ENCODE measurements at regions not wholly inside any gene's neighbourhood (a gene's known extent, or its start where the extent isn't known, plus 50 kb on each side); places are given as distances from the start of the nearest gene placed in this dataset.

DNA sequence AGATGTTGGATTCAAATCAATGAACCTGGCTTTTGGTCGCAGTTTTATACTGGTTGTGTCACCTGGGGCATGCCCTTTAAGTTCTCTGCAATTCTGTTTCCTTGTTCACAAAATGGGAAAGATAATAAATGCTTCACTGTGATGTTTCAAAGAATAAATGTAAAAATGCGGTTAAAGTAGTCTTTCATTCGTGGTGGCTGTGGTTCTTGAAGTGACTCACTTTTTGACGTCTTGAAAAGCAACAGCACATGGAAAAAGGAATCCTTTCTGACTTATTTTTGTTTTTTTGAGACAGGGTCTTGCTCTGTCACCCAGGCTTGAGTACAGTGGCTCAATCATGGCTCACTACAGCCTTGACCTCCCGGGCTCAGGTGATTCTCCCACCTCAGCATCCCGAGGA lies 88.4 kb upstream of the SLIT3 start:
- Histone ChIP-seq H3K4ac (ENCODE audit: low read length) (no peak overlapping the region), H3K23ac (ENCODE audit: low read depth, low read length, poor library complexity) (no peak overlapping the region), H2BK15ac (ENCODE audit: low read length) (no peak overlapping the region), H2AFZ (ENCODE audit: low read length) (no peak overlapping the region), H2BK5ac (ENCODE audit: low read length) (no peak overlapping the region), H3K27me3 (ENCODE audit: control insufficient read depth in 3 of 3, insufficient read depth in 3 of 3, low read depth in 1 of 3, low read length in 3 of 3) (no peaks in the 10 kb centered on the region), H3K36me3 (replicated peaks in 1 of 2; ENCODE audit: control insufficient read depth in 2 of 2, insufficient read depth in 2 of 2, low read length in 2 of 2) (no peaks in the 10 kb centered on the region), H3K9ac (ENCODE audit: low read depth, low read length, poor library complexity) (no peak overlapping the region), H2BK12ac (ENCODE audit: low read length) (no peak overlapping the region), H3K4me3 (ENCODE audit: low read length in 2 of 2) (no peak overlapping the region), H3K27ac (replicated peaks; ENCODE audit: low read length) (no peak overlapping the region), H3K79me1 (ENCODE audit: low read depth, low read length) (no peaks in the 10 kb centered on the region), H3K18ac (ENCODE audit: low read length) (no peak overlapping the region), H2AK5ac (ENCODE audit: low read depth, low read length) (no peak overlapping the region), H3K4me1 (ENCODE audit: control insufficient read depth in 2 of 2, insufficient read depth in 1 of 2, low read depth in 1 of 2, low read length in 2 of 2) (peaks cover 0 to 4% of the 10 kb centered on the region in 2 donors), H2BK120ac (ENCODE audit: low read depth, low read length) (no peak overlapping the region), H3K14ac (ENCODE audit: low read length) (no peak overlapping the region), H3K9me3 (replicated peaks in 1 of 2; ENCODE audit: control insufficient read depth in 2 of 2, insufficient read depth in 1 of 2, low read depth in 1 of 2, low read length in 2 of 2) (no peaks in the 10 kb centered on the region), H4K8ac (ENCODE audit: low read depth, low read length) (no peak overlapping the region), H4K91ac (ENCODE audit: low read depth, low read length, poor library complexity) (no peak overlapping the region), H3K4me2 (ENCODE audit: insufficient read depth, low read length, poor library complexity, severe bottlenecking) (no peak overlapping the region)
- WGBS, 2 donors (ENCODE audit: extremely low coverage in 2 of 2, insufficient read length in 2 of 2, insufficient replicate concordance in 1 of 2) = no CpG with 5 or more reads among the region's 6 CpGs
- no peak for DNase-seq (ENCODE audit: low spot score)

- Histone ChIP-seq H3K4ac (ENCODE audit: low read length) (no peak overlapping the region), H3K9me3 (replicated peaks in 1 of 2; ENCODE audit: control insufficient read depth in 2 of 2, insufficient read depth in 1 of 2, low read depth in 1 of 2, low read length in 2 of 2) (no peaks in the 10 kb centered on the region), H2AK5ac (ENCODE audit: low read depth, low read length) (no peak overlapping the region), H2AFZ (ENCODE audit: low read length) (no peak overlapping the region), H3K27ac (replicated peaks; ENCODE audit: low read length) (no peak overlapping the region), H4K91ac (ENCODE audit: low read depth, low read length, poor library complexity) (no peak overlapping the region), H4K8ac (ENCODE audit: low read depth, low read length) (no peak overlapping the region), H3K79me1 (ENCODE audit: low read depth, low read length) (no peaks in the 10 kb centered on the region), H2BK120ac (ENCODE audit: low read depth, low read length) (no peak overlapping the region), H3K14ac (ENCODE audit: low read length) (no peak overlapping the region), H3K27me3 (ENCODE audit: control insufficient read depth in 3 of 3, insufficient read depth in 3 of 3, low read depth in 1 of 3, low read length in 3 of 3) (no peaks in the 10 kb centered on the region), H3K4me2 (ENCODE audit: insufficient read depth, low read length, poor library complexity, severe bottlenecking) (no peak overlapping the region), H3K9ac (ENCODE audit: low read depth, low read length, poor library complexity) (no peak overlapping the region), H3K18ac (ENCODE audit: low read length) (no peak overlapping the region), H3K36me3 (replicated peaks in 1 of 2; ENCODE audit: control insufficient read depth in 2 of 2, insufficient read depth in 2 of 2, low read length in 2 of 2) (no peaks in the 10 kb centered on the region), H3K23ac (ENCODE audit: low read depth, low read length, poor library complexity) (no peak overlapping the region), H2BK5ac (ENCODE audit: low read length) (no peak overlapping the region), H3K4me1 (ENCODE audit: control insufficient read depth in 2 of 2, insufficient read depth in 1 of 2, low read depth in 1 of 2, low read length in 2 of 2) (peaks cover 0 to 4% of the 10 kb centered on the region in 2 donors), H2BK15ac (ENCODE audit: low read length) (no peak overlapping the region), H3K4me3 (ENCODE audit: low read length in 2 of 2) (no peak overlapping the region), H2BK12ac (ENCODE audit: low read length) (no peak overlapping the region)
- DNase-seq (ENCODE audit: low spot score) = no peak
Observed at GRCh38 chr5:169385636-169386035, 84.7 kb upstream of the SLIT3 start.

DNA sequence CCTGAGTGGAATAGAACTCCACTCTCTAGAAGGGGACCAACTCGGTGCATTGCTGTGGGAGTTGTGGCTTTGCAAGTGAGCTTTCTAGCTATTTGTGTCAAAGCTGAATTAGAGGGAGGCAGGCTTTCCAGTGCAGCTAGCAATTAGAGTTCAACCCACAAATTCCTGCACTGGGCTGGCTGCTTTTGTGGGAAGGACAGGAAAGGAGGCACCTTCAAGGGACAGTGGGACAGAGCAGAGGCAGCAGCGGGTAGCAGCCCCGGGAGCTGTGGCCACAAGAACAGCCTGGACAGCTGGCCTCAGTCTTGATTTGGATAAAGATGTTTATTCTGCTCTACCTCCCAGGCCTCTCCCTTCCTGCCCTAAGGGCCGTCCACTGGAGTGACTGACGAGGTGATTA lies 83.7 kb upstream of the SLIT3 start:
- no peak overlapping the region for H2AK5ac ChIP-seq (ENCODE audit: low read depth, low read length)
- no CpG with 5 or more reads among the region's 5 CpGs for WGBS, 2 donors (ENCODE audit: extremely low coverage in 2 of 2, insufficient read length in 2 of 2, insufficient replicate concordance in 1 of 2)
- no peak overlapping the region for H2BK5ac ChIP-seq (ENCODE audit: low read length)
- H3K79me1 ChIP-seq (ENCODE audit: low read depth, low read length) = no peaks in the 10 kb centered on the region
- no peak overlapping the region for H2BK120ac ChIP-seq (ENCODE audit: low read depth, low read length)
- H3K4ac ChIP-seq (ENCODE audit: low read length) = no peak overlapping the region
- H3K18ac ChIP-seq (ENCODE audit: low read length) = no peak overlapping the region
- no peak overlapping the region for H2BK12ac ChIP-seq (ENCODE audit: low read length)
- peak overlapping the region in 1 of 2 donors; percentile 42 for H3K4me3 ChIP-seq (ENCODE audit: low read length in 2 of 2)
- no peak overlapping the region for H3K4me2 ChIP-seq (ENCODE audit: insufficient read depth, low read length, poor library complexity, severe bottlenecking)
- DNase-seq (ENCODE audit: low spot score) = no peak
- H4K8ac ChIP-seq (ENCODE audit: low read depth, low read length) = no peak overlapping the region
- no peak overlapping the region for H3K9ac ChIP-seq (ENCODE audit: low read depth, low read length, poor library complexity)
- no peak overlapping the region for H2BK15ac ChIP-seq (ENCODE audit: low read length)
- peaks cover 0 to 4% of the 10 kb centered on the region in 2 donors for H3K4me1 ChIP-seq (ENCODE audit: control insufficient read depth in 2 of 2, insufficient read depth in 1 of 2, low read depth in 1 of 2, low read length in 2 of 2)
- no peak overlapping the region for H3K27ac ChIP-seq (replicated peaks; ENCODE audit: low read length)
- no peak overlapping the region for H4K91ac ChIP-seq (ENCODE audit: low read depth, low read length, poor library complexity)
- no peaks in the 10 kb centered on the region for H3K27me3 ChIP-seq (ENCODE audit: control insufficient read depth in 3 of 3, insufficient read depth in 3 of 3, low read depth in 1 of 3, low read length in 3 of 3)
- H2AFZ ChIP-seq (ENCODE audit: low read length) = no peak overlapping the region
- no peak overlapping the region for H3K23ac ChIP-seq (ENCODE audit: low read depth, low read length, poor library complexity)
- H3K36me3 ChIP-seq (replicated peaks in 1 of 2; ENCODE audit: control insufficient read depth in 2 of 2, insufficient read depth in 2 of 2, low read length in 2 of 2) = no peaks in the 10 kb centered on the region
- H3K14ac ChIP-seq (ENCODE audit: low read length) = no peak overlapping the region
- no peaks in the 10 kb centered on the region for H3K9me3 ChIP-seq (replicated peaks in 1 of 2; ENCODE audit: control insufficient read depth in 2 of 2, insufficient read depth in 1 of 2, low read depth in 1 of 2, low read length in 2 of 2)

- no peak overlapping the region for H3K23ac ChIP-seq (ENCODE audit: low read depth, low read length, poor library complexity)
- H4K91ac ChIP-seq (ENCODE audit: low read depth, low read length, poor library complexity) = no peak overlapping the region
- no peaks in the 10 kb centered on the region for H3K9me3 ChIP-seq (replicated peaks in 1 of 2; ENCODE audit: control insufficient read depth in 2 of 2, insufficient read depth in 1 of 2, low read depth in 1 of 2, low read length in 2 of 2)
- H3K4me2 ChIP-seq (ENCODE audit: insufficient read depth, low read length, poor library complexity, severe bottlenecking) = no peak overlapping the region
- no peak for DNase-seq (ENCODE audit: low spot score)
- H3K4me1 ChIP-seq (ENCODE audit: control insufficient read depth in 2 of 2, insufficient read depth in 1 of 2, low read depth in 1 of 2, low read length in 2 of 2) = no peaks in the 10 kb centered on the region
- no peak overlapping the region for H2AK5ac ChIP-seq (ENCODE audit: low read depth, low read length)
- H3K18ac ChIP-seq (ENCODE audit: low read length) = no peak overlapping the region
- no peak overlapping the region for H3K14ac ChIP-seq (ENCODE audit: low read length)
- no peak overlapping the region for H2BK5ac ChIP-seq (ENCODE audit: low read length)
- no peak overlapping the region for H2AFZ ChIP-seq (ENCODE audit: low read length)
- no peak overlapping the region for H2BK15ac ChIP-seq (ENCODE audit: low read length)
- H3K27me3 ChIP-seq (ENCODE audit: control insufficient read depth in 3 of 3, insufficient read depth in 3 of 3, low read depth in 1 of 3, low read length in 3 of 3) = no peaks in the 10 kb centered on the region
- no peaks in the 10 kb centered on the region for H3K36me3 ChIP-seq (replicated peaks in 1 of 2; ENCODE audit: control insufficient read depth in 2 of 2, insufficient read depth in 2 of 2, low read length in 2 of 2)
- no peak overlapping the region for H2BK12ac ChIP-seq (ENCODE audit: low read length)
- no peak overlapping the region for H2BK120ac ChIP-seq (ENCODE audit: low read depth, low read length)
- WGBS, 2 donors (ENCODE audit: extremely low coverage in 2 of 2, insufficient read length in 2 of 2, insufficient replicate concordance in 1 of 2) = no CpG with 5 or more reads among the region's 2 CpGs
- H3K9ac ChIP-seq (ENCODE audit: low read depth, low read length, poor library complexity) = no peak overlapping the region
- H3K4ac ChIP-seq (ENCODE audit: low read length) = no peak overlapping the region
- H3K79me1 ChIP-seq (ENCODE audit: low read depth, low read length) = no peaks in the 10 kb centered on the region
- no peak overlapping the region for H3K27ac ChIP-seq (replicated peaks; ENCODE audit: low read length)
- no peak overlapping the region for H4K8ac ChIP-seq (ENCODE audit: low read depth, low read length)
- H3K4me3 ChIP-seq (ENCODE audit: low read length in 2 of 2) = no peak overlapping the region
Observed at GRCh38 chr5:169374761-169375160, 73.8 kb upstream of the SLIT3 start.

Measured in neuronal stem cell (in vitro differentiated cells).